Calu3 (cell line): ENCODE measurements at regions not wholly inside any gene's neighbourhood (a gene's known extent, or its start where the extent isn't known, plus 50 kb on each side); places are given as distances from the start of the nearest gene placed in this dataset.
"Not testable (repeated sequence)": the region's sequence is repeated elsewhere in the genome, so short reads cannot be mapped to it uniquely, and the experiment has no call there.

Experiments
- BruUV-seq: library from RNA; stranded (reverse); fragments of 400-500 nt; replicated peaks from 2 replicates; lab custom pipeline; 2021; lab: Mats Ljungman, UMichigan
- CTCF ChIA-PET: fragments of 300-600 bp; sonication (Branson Sonifier 250); formaldehyde crosslinking; loops from one replicate; lab custom pipeline; 2022; ENCODE audit warnings: antibody characterized with exemption; lab: Charles Lee
- DNase-seq: peaks from one replicate; pipeline ENCODE4 v3.0.0; 2022
- H3K27ac Mint-ChIP-seq: one replicate; pipeline ENCODE4 v1.8.0; 2022; ENCODE audit warnings: mixed read lengths; ENCODE audit not compliant: unreplicated experiment
- H3K27me3 Mint-ChIP-seq: one replicate; pipeline ENCODE4 v1.8.0; 2022; ENCODE audit warnings: mixed read lengths; ENCODE audit not compliant: unreplicated experiment
- H3K36me3 Mint-ChIP-seq: one replicate; pipeline ENCODE4 v1.8.0; 2022; ENCODE audit warnings: mild to moderate bottlenecking, moderate library complexity, mixed read lengths; ENCODE audit not compliant: insufficient read depth, unreplicated experiment
- H3K4me1 Mint-ChIP-seq: one replicate; pipeline ENCODE4 v1.8.0; 2022; ENCODE audit warnings: mild to moderate bottlenecking, low read depth, mixed read lengths; ENCODE audit not compliant: unreplicated experiment
- H3K4me3 Mint-ChIP-seq: one replicate; pipeline ENCODE4 v1.8.0; 2022; ENCODE audit warnings: mild to moderate bottlenecking, low read depth, moderate library complexity, mixed read lengths; ENCODE audit not compliant: unreplicated experiment
- H3K9me3 Mint-ChIP-seq: one replicate; pipeline ENCODE4 v1.8.0; 2022; ENCODE audit warnings: low read depth, mixed read lengths; ENCODE audit not compliant: unreplicated experiment
- intact Hi-C: fragments of 100-400 bp; cut with micrococcal nuclease; formaldehyde crosslinking; loops from one replicate; pipeline ENCODE4 v1.10.0; 2022; ENCODE audit not compliant: unreplicated experiment
- TF ChIP-seq, protein P1 (sequence below): fragments of 200-600 bp; IDR thresholded peaks from one replicate; pipeline ENCODE4 v1.8.0; 2022; ENCODE audit warnings: antibody characterized with exemption; ENCODE audit not compliant: unreplicated experiment

DNA sequence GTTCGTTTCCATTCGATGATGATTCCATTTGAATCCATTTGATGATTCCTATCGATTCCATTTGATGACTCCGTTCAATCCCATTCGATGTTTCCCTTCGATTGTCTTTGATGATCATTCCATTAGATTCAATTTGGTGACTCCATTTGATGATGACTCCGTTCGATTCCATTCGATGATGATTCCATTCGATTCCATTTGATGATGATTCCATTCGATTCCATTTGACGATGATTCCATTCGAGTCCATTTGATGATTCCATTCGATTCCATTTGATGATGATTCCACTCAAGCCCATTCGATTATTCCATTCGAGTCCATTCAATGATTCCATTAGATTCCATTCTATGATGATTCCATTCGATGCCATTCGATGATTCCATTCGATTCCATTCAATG, 2730.6 kb downstream of the RPIA start:
- BruUV-seq, intact Hi-C loops, DNase-seq, H3K4me1 Mint-ChIP-seq, H3K4me3 Mint-ChIP-seq, H3K27ac Mint-ChIP-seq, H3K36me3 Mint-ChIP-seq, CTCF ChIA-PET, H3K27me3 Mint-ChIP-seq: not testable (repeated sequence)
- H3K9me3 Mint-ChIP-seq, result peaks cover 17% of the 10 kb centered on the region

DNA sequence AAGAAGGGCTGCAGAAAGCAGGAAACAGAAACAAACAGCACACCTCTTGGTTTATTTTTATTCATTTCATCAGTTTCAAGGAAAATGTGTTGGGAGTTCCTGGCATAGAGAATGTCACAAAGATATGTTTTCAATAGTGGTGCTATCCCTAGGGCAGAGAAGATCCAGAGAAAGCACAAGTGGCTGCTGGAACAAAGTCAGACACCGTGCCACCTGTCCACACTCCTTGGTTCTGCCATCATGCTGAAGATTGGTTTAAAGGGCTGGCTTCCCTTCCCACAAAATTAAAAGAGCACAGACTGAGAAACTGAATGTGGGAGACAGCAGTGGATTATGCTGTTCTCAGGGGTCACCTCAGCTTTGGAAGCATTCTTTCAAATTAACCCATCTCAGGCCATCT, 2735.7 kb downstream of the RPIA start:
- intact Hi-C loops, H3K4me3 Mint-ChIP-seq, H3K27ac Mint-ChIP-seq: not testable (repeated sequence)

DNA sequence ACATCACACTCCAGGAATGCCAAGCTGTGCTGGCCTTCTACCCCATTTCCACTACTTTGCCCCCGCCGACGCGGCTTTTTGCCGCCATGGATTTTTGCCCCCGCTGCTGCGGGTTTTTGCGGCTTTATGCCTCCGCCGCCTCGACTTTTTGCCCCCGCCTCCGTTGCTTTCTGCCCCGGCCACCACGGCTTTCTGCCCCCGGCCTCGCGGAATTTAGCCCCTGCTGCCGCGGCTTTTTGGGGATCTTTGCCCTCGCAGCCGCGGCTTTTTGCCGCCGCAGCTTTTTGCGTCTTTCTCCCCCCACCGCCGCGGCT, 2750.4 kb downstream of the RPIA start:
- BruUV-seq, H3K36me3 Mint-ChIP-seq, H3K9me3 Mint-ChIP-seq, H3K4me1 Mint-ChIP-seq, H3K4me3 Mint-ChIP-seq, intact Hi-C loops, H3K27me3 Mint-ChIP-seq, CTCF ChIA-PET, H3K27ac Mint-ChIP-seq, DNase-seq: not testable (repeated sequence)

More for the DNA sequence above, 2735.7 kb downstream of the RPIA start:
- H3K4me1 Mint-ChIP-seq, DNase-seq, CTCF ChIA-PET, H3K36me3 Mint-ChIP-seq, BruUV-seq, H3K27me3 Mint-ChIP-seq: not testable (repeated sequence)
- H3K9me3 Mint-ChIP-seq, result peaks cover 14% of the 10 kb centered on the region

DNA sequence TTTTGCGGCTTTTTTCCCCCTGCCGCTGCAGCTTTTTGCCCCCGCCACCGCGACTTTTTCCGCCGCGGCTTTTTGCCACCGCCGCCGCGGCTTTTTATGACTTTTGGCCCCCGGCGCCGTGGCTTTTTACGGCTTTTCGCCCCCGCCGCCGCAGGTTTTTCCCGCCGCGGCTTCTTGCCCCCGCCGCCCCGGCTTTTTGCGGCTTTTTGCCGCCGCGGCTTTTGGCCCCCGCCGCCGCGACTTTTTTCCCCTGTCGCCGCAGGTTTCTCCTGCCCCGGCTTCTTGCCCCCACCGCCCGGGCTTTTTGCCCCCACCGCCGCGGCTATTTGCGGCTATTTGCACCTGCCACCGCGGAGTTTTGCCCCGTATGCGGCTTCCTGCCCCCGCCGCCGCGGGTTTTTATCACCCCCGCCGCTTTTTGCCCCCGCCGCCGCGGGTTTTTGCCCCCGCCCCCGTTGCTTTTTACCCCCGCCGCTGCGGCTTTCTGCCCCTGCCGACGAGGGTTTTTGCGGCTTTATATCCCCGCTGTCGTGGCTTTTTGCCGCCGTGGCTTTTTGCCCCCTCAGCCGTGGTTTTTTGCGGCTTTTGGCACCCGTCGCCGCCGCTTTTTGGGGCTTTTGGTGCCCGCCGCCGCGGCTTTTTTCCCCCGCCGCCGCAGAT, 2750.9 kb downstream of the RPIA start:
- H3K36me3 Mint-ChIP-seq, result peaks cover 8% of the 10 kb centered on the region
- TF ChIP-seq, protein P1, sequence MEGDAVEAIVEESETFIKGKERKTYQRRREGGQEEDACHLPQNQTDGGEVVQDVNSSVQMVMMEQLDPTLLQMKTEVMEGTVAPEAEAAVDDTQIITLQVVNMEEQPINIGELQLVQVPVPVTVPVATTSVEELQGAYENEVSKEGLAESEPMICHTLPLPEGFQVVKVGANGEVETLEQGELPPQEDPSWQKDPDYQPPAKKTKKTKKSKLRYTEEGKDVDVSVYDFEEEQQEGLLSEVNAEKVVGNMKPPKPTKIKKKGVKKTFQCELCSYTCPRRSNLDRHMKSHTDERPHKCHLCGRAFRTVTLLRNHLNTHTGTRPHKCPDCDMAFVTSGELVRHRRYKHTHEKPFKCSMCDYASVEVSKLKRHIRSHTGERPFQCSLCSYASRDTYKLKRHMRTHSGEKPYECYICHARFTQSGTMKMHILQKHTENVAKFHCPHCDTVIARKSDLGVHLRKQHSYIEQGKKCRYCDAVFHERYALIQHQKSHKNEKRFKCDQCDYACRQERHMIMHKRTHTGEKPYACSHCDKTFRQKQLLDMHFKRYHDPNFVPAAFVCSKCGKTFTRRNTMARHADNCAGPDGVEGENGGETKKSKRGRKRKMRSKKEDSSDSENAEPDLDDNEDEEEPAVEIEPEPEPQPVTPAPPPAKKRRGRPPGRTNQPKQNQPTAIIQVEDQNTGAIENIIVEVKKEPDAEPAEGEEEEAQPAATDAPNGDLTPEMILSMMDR, result no peak
- peak overlapping the region; percentile 17 for H3K4me3 Mint-ChIP-seq
- BruUV-seq, result no TSS peak
- no peaks in the 10 kb centered on the region for H3K27me3 Mint-ChIP-seq
- intact Hi-C loops, result no loop called here
- CTCF ChIA-PET, result no interaction called here
- no peak overlapping the region for H3K27ac Mint-ChIP-seq
- peaks cover 5% of the 10 kb centered on the region for H3K9me3 Mint-ChIP-seq
- no peak for DNase-seq
- H3K4me1 Mint-ChIP-seq, result no peaks in the 10 kb centered on the region

DNA sequence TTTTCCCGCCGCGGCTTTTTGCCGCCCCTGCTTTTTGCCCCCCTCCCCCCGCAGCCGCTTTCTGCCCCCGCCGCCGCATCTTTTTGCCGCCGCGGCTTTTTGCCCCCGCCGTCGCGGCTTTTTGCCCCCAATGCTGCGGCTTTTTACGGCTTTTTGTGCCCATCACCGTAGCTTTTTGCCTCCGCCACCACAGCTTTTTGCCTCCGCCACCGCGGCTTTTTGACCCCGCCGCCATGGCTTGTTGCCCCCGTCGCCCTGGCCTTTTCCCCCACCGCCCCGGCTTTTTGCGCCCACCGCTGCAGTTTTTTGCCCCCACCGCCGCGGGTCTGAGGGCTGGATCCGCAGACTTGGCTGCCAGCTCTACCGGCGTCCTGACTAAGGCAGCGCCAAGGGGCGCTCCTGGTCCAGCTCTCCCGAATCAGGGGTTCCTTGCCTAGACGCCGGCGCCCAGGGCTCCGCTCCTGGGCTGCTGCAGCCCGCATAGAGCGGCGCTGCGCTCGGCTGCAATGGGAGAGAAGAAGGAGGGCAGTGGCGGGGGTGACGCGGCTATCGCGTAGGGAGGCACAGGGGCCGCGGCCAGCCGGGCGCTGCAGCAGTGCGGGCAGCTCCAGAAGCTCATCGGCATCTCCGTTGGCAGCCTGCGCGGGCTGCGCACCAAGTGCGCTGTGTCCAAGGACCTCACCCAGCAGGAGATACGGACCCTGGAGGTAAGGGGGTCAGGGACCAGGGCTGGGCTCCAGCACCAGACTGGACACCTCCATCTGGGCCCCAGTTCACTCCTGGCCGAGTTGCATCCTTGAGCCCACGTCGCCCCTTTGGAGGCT, 2751.6 kb downstream of the RPIA start:
- H3K4me3 Mint-ChIP-seq, result peak overlapping the region; percentile 17
- intact Hi-C loops, DNase-seq, H3K27ac Mint-ChIP-seq, H3K27me3 Mint-ChIP-seq, BruUV-seq, H3K36me3 Mint-ChIP-seq, H3K9me3 Mint-ChIP-seq, CTCF ChIA-PET, H3K4me1 Mint-ChIP-seq: not testable (repeated sequence)

DNA sequence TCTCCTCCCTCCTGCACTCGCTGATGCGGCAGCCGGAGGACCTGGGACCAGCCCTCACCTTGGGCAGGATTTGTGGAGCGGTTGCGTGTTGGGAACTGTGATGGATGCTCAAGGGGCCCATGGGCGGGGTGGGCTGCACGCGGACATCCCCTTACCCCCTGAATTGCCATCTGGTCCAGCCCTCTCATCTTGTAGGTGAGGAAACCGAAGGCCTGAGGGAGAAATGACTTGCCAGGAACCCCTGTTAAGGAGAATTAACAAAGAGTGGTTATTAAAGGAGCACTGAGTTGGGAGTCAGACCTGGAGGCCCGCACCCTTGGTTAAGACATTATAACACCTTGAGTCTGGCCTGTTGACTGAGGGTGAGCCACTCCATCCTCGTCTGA, 2752.2 kb downstream of the RPIA start:
- H3K4me3 Mint-ChIP-seq, CTCF ChIA-PET, BruUV-seq, H3K36me3 Mint-ChIP-seq, H3K27me3 Mint-ChIP-seq, DNase-seq, H3K27ac Mint-ChIP-seq, H3K9me3 Mint-ChIP-seq, H3K4me1 Mint-ChIP-seq, intact Hi-C loops: not testable (repeated sequence)

DNA sequence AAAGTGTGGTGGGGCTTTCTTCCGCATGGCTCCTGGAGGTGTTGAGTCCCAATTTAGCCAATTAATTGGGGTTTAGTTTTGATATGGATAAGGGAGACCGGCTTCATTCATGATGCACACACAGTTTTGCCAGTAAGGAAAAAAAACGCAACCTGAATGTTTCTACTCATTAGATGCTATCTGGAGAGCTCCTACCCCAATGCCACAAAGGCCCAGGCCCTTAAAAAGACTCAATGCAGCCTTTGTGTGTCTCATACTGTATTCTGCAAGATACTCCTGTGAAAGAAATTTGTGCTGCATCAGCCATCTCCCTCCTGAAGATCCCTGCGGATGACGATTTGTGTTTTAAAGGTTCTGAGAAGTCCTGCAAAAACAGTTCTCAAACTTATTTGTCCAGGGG, 2754.2 kb downstream of the RPIA start:
- H3K4me1 Mint-ChIP-seq, H3K27me3 Mint-ChIP-seq, H3K36me3 Mint-ChIP-seq, BruUV-seq, H3K27ac Mint-ChIP-seq, intact Hi-C loops, CTCF ChIA-PET, DNase-seq, H3K9me3 Mint-ChIP-seq, H3K4me3 Mint-ChIP-seq: not testable (repeated sequence)

DNA sequence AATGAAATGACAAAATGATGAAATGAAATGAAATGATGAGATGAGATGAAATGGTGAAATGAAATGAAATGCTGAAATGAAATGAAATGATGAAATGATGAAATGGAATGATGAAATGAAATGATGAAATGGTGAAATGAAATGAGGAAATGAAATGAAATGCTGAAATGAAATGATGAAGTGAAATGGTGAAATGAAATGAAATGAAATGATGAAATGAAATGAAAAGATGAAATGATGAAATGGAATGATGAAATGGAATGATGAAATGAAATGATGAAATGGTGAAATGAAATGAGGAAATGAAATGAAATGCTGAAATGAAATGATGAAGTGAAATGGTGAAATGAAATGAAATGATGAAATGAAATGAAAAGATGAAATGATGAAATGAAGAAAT, 2755.0 kb downstream of the RPIA start:
- H3K4me1 Mint-ChIP-seq, H3K27ac Mint-ChIP-seq, H3K36me3 Mint-ChIP-seq, H3K4me3 Mint-ChIP-seq, BruUV-seq, intact Hi-C loops, H3K9me3 Mint-ChIP-seq, H3K27me3 Mint-ChIP-seq, CTCF ChIA-PET, DNase-seq: not testable (repeated sequence)

DNA sequence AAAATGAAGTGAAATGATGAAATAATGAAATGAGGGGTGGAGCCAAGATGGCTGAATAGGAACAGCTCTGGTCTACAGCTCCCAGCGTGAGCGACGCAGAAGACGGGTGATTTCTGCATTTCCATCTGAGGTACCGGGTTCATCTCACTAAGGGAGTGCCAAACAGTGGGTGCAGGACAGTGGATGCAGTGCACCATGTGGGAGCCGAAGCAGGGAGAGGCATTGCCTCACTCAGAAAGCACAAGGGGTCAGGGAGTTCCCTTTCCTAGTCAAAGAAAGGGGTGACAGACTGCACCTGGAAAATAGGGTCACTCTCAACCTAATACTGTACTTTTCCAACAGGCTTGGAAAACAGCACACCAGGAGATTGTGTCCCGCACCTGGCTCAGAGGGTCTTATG, 2755.4 kb downstream of the RPIA start:
- CTCF ChIA-PET, intact Hi-C loops: not testable (repeated sequence)

More for the DNA sequence above, 2755.4 kb downstream of the RPIA start:
- H3K27ac Mint-ChIP-seq, H3K4me3 Mint-ChIP-seq, H3K27me3 Mint-ChIP-seq, BruUV-seq, DNase-seq, H3K9me3 Mint-ChIP-seq, H3K36me3 Mint-ChIP-seq, H3K4me1 Mint-ChIP-seq: not testable (repeated sequence)
